Smooth muscle cell (in vitro differentiated cells): ENCODE measurements at regions not wholly inside any gene's neighbourhood (a gene's known extent, or its start where the extent isn't known, plus 50 kb on each side); places are given as distances from the start of the nearest gene placed in this dataset.

Experiments
- DNase-seq: peaks from one replicate; lab custom pipeline; 2025; ENCODE audit not compliant: unreplicated experiment; lab: John Stamatoyannopoulos, UW
- H2AFZ ChIP-seq: fragments of 200-600 bp; sonication (generic); 2 replicates; pipeline ENCODE4 v1.6.0; 2016; ENCODE audit warnings: antibody characterized with exemption, low read depth, mild to moderate bottlenecking
- H3F3A ChIP-seq: fragments of 200-600 bp; sonication (generic); 2 replicates; pipeline ENCODE4 v1.6.0; 2017; ENCODE audit warnings: antibody characterized with exemption, low read depth
- H3K27ac ChIP-seq: fragments of 200-600 bp; sonication (generic); 2 replicates; pipeline ENCODE4 v1.5.1; 2016; ENCODE audit warnings: low read depth, mild to moderate bottlenecking
- H3K27me3 ChIP-seq: fragments of 200-600 bp; sonication (generic); 2 replicates; pipeline ENCODE4 v1.6.1; 2016; ENCODE audit warnings: low read depth, mild to moderate bottlenecking
- H3K36me3 ChIP-seq: fragments of 200-600 bp; sonication (generic); 2 replicates; pipeline ENCODE4 v1.5.1; 2016; ENCODE audit warnings: low read depth
- H3K4me1 ChIP-seq: fragments of 200-600 bp; sonication (generic); 2 replicates; pipeline ENCODE4 v1.5.1; 2016; ENCODE audit warnings: low read depth
- H3K4me2 ChIP-seq: fragments of 200-600 bp; sonication (generic); 2 replicates; pipeline ENCODE4 v1.6.0; 2016; ENCODE audit warnings: mild to moderate bottlenecking
- H3K4me3 ChIP-seq: fragments of 200-600 bp; sonication (generic); 2 replicates; pipeline ENCODE4 v1.5.1; 2016; ENCODE audit warnings: mild to moderate bottlenecking
- H3K79me2 ChIP-seq: fragments of 200-600 bp; sonication (generic); 2 replicates; pipeline ENCODE4 v1.6.0; 2016; ENCODE audit warnings: low read depth, mild to moderate bottlenecking
- H3K9ac ChIP-seq: fragments of 200-600 bp; sonication (generic); 2 replicates; pipeline ENCODE4 v1.6.0; 2016; ENCODE audit warnings: low read depth
- H3K9me3 ChIP-seq: fragments of 200-600 bp; sonication (generic); replicated peaks from 2 replicates; pipeline ENCODE4 v1.5.1; 2016; ENCODE audit warnings: low read depth
- H4K20me1 ChIP-seq: fragments of 200-600 bp; sonication (generic); 2 replicates; pipeline ENCODE4 v1.6.0; 2016; ENCODE audit warnings: low read depth
- WGBS: methylation state at CpG from one replicate; pipeline ENCODE4 v1.1.7; 2016; ENCODE audit warnings: low lambda C conversion rate; 5-methylcytosine and 5-hydroxymethylcytosine counted together
- TF ChIP-seq, protein P1 (sequence below): fragments of 200-600 bp; sonication (generic); IDR thresholded peaks from 2 replicates; pipeline ENCODE4 v1.5.1; 2017; ENCODE audit warnings: borderline replicate concordance, mild to moderate bottlenecking, antibody characterized with exemption; ENCODE audit not compliant: insufficient read depth, poor library complexity, severe bottlenecking

GRCh38 chr4:96305030-96305429 is 465.1 kb downstream of the PDHA2 start:
- TF ChIP-seq, protein P1, sequence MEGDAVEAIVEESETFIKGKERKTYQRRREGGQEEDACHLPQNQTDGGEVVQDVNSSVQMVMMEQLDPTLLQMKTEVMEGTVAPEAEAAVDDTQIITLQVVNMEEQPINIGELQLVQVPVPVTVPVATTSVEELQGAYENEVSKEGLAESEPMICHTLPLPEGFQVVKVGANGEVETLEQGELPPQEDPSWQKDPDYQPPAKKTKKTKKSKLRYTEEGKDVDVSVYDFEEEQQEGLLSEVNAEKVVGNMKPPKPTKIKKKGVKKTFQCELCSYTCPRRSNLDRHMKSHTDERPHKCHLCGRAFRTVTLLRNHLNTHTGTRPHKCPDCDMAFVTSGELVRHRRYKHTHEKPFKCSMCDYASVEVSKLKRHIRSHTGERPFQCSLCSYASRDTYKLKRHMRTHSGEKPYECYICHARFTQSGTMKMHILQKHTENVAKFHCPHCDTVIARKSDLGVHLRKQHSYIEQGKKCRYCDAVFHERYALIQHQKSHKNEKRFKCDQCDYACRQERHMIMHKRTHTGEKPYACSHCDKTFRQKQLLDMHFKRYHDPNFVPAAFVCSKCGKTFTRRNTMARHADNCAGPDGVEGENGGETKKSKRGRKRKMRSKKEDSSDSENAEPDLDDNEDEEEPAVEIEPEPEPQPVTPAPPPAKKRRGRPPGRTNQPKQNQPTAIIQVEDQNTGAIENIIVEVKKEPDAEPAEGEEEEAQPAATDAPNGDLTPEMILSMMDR, result no peak
- Histone ChIP-seq H3K27ac (no peak overlapping the region), H3K36me3 (no peaks in the 10 kb centered on the region), H4K20me1 (no peaks in the 10 kb centered on the region), H3K79me2 (no peaks in the 10 kb centered on the region), H3K4me2 (no peak overlapping the region), H3K9me3 (no peaks in the 10 kb centered on the region), H3F3A (no peaks in the 10 kb centered on the region), H3K4me1 (no peaks in the 10 kb centered on the region), H2AFZ (no peak overlapping the region), H3K4me3 (no peak overlapping the region), H3K9ac (no peak overlapping the region), H3K27me3 (no peaks in the 10 kb centered on the region)
- 61% methylated on average over 1 of the region's 1 CpG for WGBS
- no peak for DNase-seq

GRCh38 chr4:96312046-96312685 is 472.3 kb downstream of the PDHA2 start:
- no peaks in the 10 kb centered on the region for H4K20me1 ChIP-seq
- no peaks in the 10 kb centered on the region for H3K9me3 ChIP-seq
- no peaks in the 10 kb centered on the region for H3K27me3 ChIP-seq
- no peak overlapping the region for H3K9ac ChIP-seq
- no peaks in the 10 kb centered on the region for H3F3A ChIP-seq
- no peaks in the 10 kb centered on the region for H3K79me2 ChIP-seq
- H3K4me3 ChIP-seq, result no peak overlapping the region
- H3K27ac ChIP-seq, result no peak overlapping the region
- H3K4me1 ChIP-seq, result no peaks in the 10 kb centered on the region
- 94% methylated on average over 4 of the region's 4 CpGs for WGBS
- no peak overlapping the region for H2AFZ ChIP-seq
- TF ChIP-seq, protein P1, result no peak
- DNase-seq, result no peak
- H3K36me3 ChIP-seq, result no peaks in the 10 kb centered on the region
- H3K4me2 ChIP-seq, result no peak overlapping the region

DNA sequence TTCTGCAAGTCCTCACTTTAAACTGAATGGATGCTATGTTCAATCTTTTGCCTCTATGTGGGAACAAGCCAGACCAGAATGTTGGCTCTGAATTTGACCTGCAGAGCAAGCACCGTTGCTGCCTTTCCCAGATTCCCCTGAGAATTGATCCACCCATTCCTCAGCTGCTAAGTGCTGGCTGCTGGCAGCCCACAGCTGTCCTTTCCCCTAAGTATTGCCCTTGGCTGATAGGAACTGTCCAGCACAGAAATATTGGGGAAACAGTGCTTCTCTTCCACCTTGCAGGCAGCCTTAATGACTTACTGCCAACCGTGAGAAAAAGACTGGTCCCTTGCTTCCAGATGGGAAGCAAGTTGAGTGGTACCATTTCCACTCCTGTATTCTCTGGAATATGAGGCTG is 475.9 kb downstream of the PDHA2 start:
- WGBS, result 67% methylated on average over 2 of the region's 2 CpGs
- no peak for DNase-seq
- H3K9me3 ChIP-seq, result no peaks in the 10 kb centered on the region

More for the DNA sequence above, 475.9 kb downstream of the PDHA2 start:
- Histone ChIP-seq H3F3A (no peaks in the 10 kb centered on the region), H2AFZ (no peak overlapping the region), H3K4me2 (no peak overlapping the region), H3K27ac (no peak overlapping the region), H3K36me3 (no peaks in the 10 kb centered on the region), H3K4me3 (no peak overlapping the region), H3K79me2 (no peaks in the 10 kb centered on the region), H4K20me1 (no peaks in the 10 kb centered on the region), H3K27me3 (no peaks in the 10 kb centered on the region), H3K9ac (no peak overlapping the region), H3K4me1 (no peaks in the 10 kb centered on the region)
- TF ChIP-seq, protein P1, result no peak
